Epithelial cell of proximal tubule (primary cell): ENCODE measurements at regions not wholly inside any gene's neighbourhood (a gene's known extent, or its start where the extent isn't known, plus 50 kb on each side); places are given as distances from the start of the nearest gene placed in this dataset.

Experiments used
- DNase-seq: peaks from one replicate; pipeline ENCODE4 v3.0.0-alpha.2; 2011; ENCODE audit warnings: low read depth
- H3K4me3 ChIP-seq: 2 replicates; pipeline ENCODE4 v1.5.1; 2011; ENCODE audit warnings: low read depth, mild to moderate bottlenecking, low read length
- CTCF ChIP-seq: conservative IDR thresholded peaks from 2 replicates; pipeline ENCODE4 v1.5.1; 2012; ENCODE audit warnings: low read depth, mild to moderate bottlenecking, low read length

GRCh38 chr12:30135776-30136175, 352.0 kb upstream of the TMTC1 start:
- DNase-seq = no peak
- no peak overlapping the region for H3K4me3 ChIP-seq
- no peak for TF ChIP-seq CTCF

- H3K4me3 ChIP-seq = no peak overlapping the region
- no peak for DNase-seq
- TF ChIP-seq CTCF = no peak
Measured at GRCh38 chr12:30134229-30134628, 350.5 kb upstream of the TMTC1 start.

GRCh38 chr12:30126944-30127343, 343.2 kb upstream of the TMTC1 start:
- TF ChIP-seq CTCF = no peak
- DNase-seq = no peak
- H3K4me3 ChIP-seq = no peak overlapping the region

GRCh38 chr12:30120522-30120921, 336.8 kb upstream of the TMTC1 start:
- H3K4me3 ChIP-seq = no peak overlapping the region
- no peak for TF ChIP-seq CTCF
- DNase-seq = no peak

GRCh38 chr12:30117483-30117882, 333.7 kb upstream of the TMTC1 start:
- H3K4me3 ChIP-seq = no peak overlapping the region
- no peak for TF ChIP-seq CTCF
- no peak for DNase-seq

- no peak for DNase-seq
- no peak overlapping the region for H3K4me3 ChIP-seq
- TF ChIP-seq CTCF = no peak
Measured at GRCh38 chr12:30111719-30112118, 328.0 kb upstream of the TMTC1 start.

- no peak for DNase-seq
- TF ChIP-seq CTCF = no peak
- H3K4me3 ChIP-seq = no peak overlapping the region
Measured at GRCh38 chr12:30110958-30111586, 327.3 kb upstream of the TMTC1 start.
